K562 (cell line): ENCODE measurements at regions not wholly inside any gene's neighbourhood (a gene's known extent, or its start where the extent isn't known, plus 50 kb on each side); places are given as distances from the start of the nearest gene placed in this dataset.

ENCODE experiments used
- BCLAF1 ChIP-seq, 2 experiments: fragments of 450-650 bp in 1 of 2; IDR thresholded peaks; 2 replicates each; pipeline ENCODE4 v1.6.1; 2011 to 2017; ENCODE audit warnings: low read depth in 2 of 2, antibody characterized with exemption in 1 of 2, borderline replicate concordance in 1 of 2, low read length in 1 of 2, mild to moderate bottlenecking in 1 of 2, mixed read lengths in 1 of 2; ENCODE audit not compliant: control insufficient read depth in 1 of 2
- ELF4 ChIP-seq: fragments of 450-650 bp; formaldehyde crosslinking; IDR thresholded peaks from 2 replicates; pipeline ENCODE4 v1.4.0; 2022; ENCODE audit warnings: missing genetic modification characterization
- ETS1 ChIP-seq: conservative IDR thresholded peaks from 2 replicates; pipeline ENCODE4 v1.6.1; 2011; ENCODE audit warnings: low read depth, mild to moderate bottlenecking, low read length; ENCODE audit not compliant: control insufficient read depth
- GTF2E2 ChIP-seq: fragments of 200-800 bp; sonication (Bioruptor generic); IDR thresholded peaks from 2 replicates; pipeline ENCODE4 v1.6.1; 2016; ENCODE audit warnings: missing genetic modification characterization, missing compliant biosample characterization
- POU5F1 ChIP-seq: fragments of 150-350 bp; IDR thresholded peaks from 2 replicates; pipeline ENCODE4 v1.6.1; 2014; ENCODE audit warnings: borderline replicate concordance, low read length, low read depth, mild to moderate bottlenecking; ENCODE audit not compliant: partially characterized antibody
- TEAD2 ChIP-seq: fragments of 450-650 bp; IDR thresholded peaks from 2 replicates; pipeline ENCODE4 v1.6.1; 2016; ENCODE audit warnings: missing genetic modification characterization, control low read depth, missing compliant biosample characterization
- ZNF316 ChIP-seq: fragments of 450-650 bp; IDR thresholded peaks from 2 replicates; pipeline ENCODE4 v1.6.1; 2016

- TF ChIP-seq BCLAF1 (IDR thresholded peaks at IDR 0.05; ENCODE audit: borderline replicate concordance in 1 of 2, control insufficient read depth in 1 of 2, low read depth in 2 of 2, low read length in 1 of 2) = no peak
- no peak for TF ChIP-seq ZNF316
- TF ChIP-seq ELF4 (CRISPR knock-in tag) = no peak
- no peak for TF ChIP-seq POU5F1
- TF ChIP-seq ETS1 = no peak
- TF ChIP-seq GTF2E2 (tag) = no peak
- no peak for TF ChIP-seq TEAD2 (tag)
These were observed 245.6 kb upstream of the NEIL3 start (continued) for GRCh38 chr4:177064116-177064515.
